HepG2 (cell line): ENCODE measurements at regions not wholly inside any gene's neighbourhood (a gene's known extent, or its start where the extent isn't known, plus 50 kb on each side); places are given as distances from the start of the nearest gene placed in this dataset.

Source experiments
- ARNT ChIP-seq: fragments of 450-650 bp; IDR thresholded peaks from 2 replicates; pipeline ENCODE4 v1.6.1; 2017
- CTCF ChIP-seq: sonication (generic); formaldehyde crosslinking; IDR thresholded peaks from 2 replicates; pipeline ENCODE4 v1.5.0; 2020; ENCODE audit warnings: mild to moderate bottlenecking, missing genetic modification reagents, moderate library complexity
- E2F1 ChIP-seq: sonication (generic); formaldehyde crosslinking; IDR thresholded peaks from 2 replicates; pipeline ENCODE4 v1.5.0; 2020; ENCODE audit warnings: missing genetic modification reagents
- ESRRA ChIP-seq: sonication (generic); formaldehyde crosslinking; IDR thresholded peaks from 2 replicates; pipeline ENCODE4 v1.5.1; 2020; ENCODE audit warnings: mild to moderate bottlenecking, low read depth, missing genetic modification reagents
- YEATS4 ChIP-seq: sonication (generic); formaldehyde crosslinking; IDR thresholded peaks from 2 replicates; pipeline ENCODE4 v1.4.0; 2020; ENCODE audit warnings: missing genetic modification reagents, borderline replicate concordance

GRCh38 chr12:125389061-125389697, 323.9 kb downstream of the AACS start:
- TF ChIP-seq ARNT (no peak), YEATS4 (no peak), E2F1 (CRISPR knock-in tag) (no peak), ESRRA (CRISPR knock-in tag) (no peak), CTCF (CRISPR knock-in tag) (no peak)
